ENCODE measurements at regions not wholly inside any gene's neighbourhood (a gene's known extent, or its start where the extent isn't known, plus 50 kb on each side); places are given as distances from the start of the nearest gene placed in this dataset.

GRCh38 chr6:84516154-84516553, 248.2 kb downstream of the TBX18 start:
- H3K4me1 ChIP-seq (replicated peaks in 1 of 4; ENCODE audit: control insufficient read depth in 3 of 4, insufficient read depth in 4 of 4, low read length in 3 of 4) = 0 out of 7 replicates have a peak, but pooled peaks cover 0 to 2% (median 0%) of the 10 kb centered on the region in 4 experiments
- H3K14ac ChIP-seq (ENCODE audit: insufficient read length) = no peak overlapping the region
- no peaks in the 10 kb centered on the region for H3K79me1 ChIP-seq (ENCODE audit: low read depth, low read length)
- H2AK5ac ChIP-seq (ENCODE audit: low read depth, low read length) = no peak overlapping the region
- WGBS, 2 experiments (ENCODE audit: extremely low coverage in 1 of 2, insufficient coverage in 1 of 2, insufficient read length in 1 of 2, insufficient replicate concordance in 2 of 2, low coverage in 1 of 2, low lambda C conversion rate in 2 of 2, missing lambda C conversion rate in 1 of 2) = 98% methylated on average over 2 of the region's 2 CpGs; no CpG with 5 or more reads in 1 of the 2 experiments
- no peak overlapping the region for H3K56ac ChIP-seq (replicated peaks; ENCODE audit: insufficient read length, low read depth, low read length)
- H3K4me2 ChIP-seq (ENCODE audit: insufficient read depth in 1 of 2, low read depth in 2 of 2, low read length in 2 of 2) = no peak overlapping the region
- no peak overlapping the region for H2AFZ ChIP-seq (ENCODE audit: low read length)
- H3K27ac ChIP-seq (ENCODE audit: low read depth, low read length) = no peak overlapping the region
- TF ChIP-seq RNF2 (IDR thresholded peaks at IDR 0.05; ENCODE audit: borderline replicate concordance, low read depth, low read length, missing control alignments, poor library complexity, severe bottlenecking) (no peak), JUN (IDR thresholded peaks at IDR 0.05; ENCODE audit: low read depth, low read length) (no peak), RFX5 (IDR thresholded peaks at IDR 0.05; ENCODE audit: borderline replicate concordance, low read depth, low read length) (no peak), HDAC2 (IDR thresholded peaks at IDR 0.05; ENCODE audit: borderline replicate concordance in 1 of 2, low read depth in 2 of 2, low read length in 2 of 2) (no peak), YY1 (IDR thresholded peaks at IDR 0.05; ENCODE audit: low read depth, low read length) (no peak), NANOG (IDR thresholded peaks at IDR 0.05; ENCODE audit: insufficient read depth, low read depth, low read length, poor library complexity, severe bottlenecking) (no peak), SUZ12 (IDR thresholded peaks at IDR 0.05; ENCODE audit: low read length) (no peak), TAF1 (IDR thresholded peaks at IDR 0.05; ENCODE audit: low read depth, low read length) (no peak), ATF3 (IDR thresholded peaks at IDR 0.05; ENCODE audit: insufficient read depth, low read depth, low read length) (no peak)
- FAIRE-seq = no peak
- no peak overlapping the region for H2BK15ac ChIP-seq (ENCODE audit: low read length)
- no peak overlapping the region for H3K9ac ChIP-seq (replicated peaks in 1 of 4; ENCODE audit: extremely low read depth in 1 of 4, low read depth in 3 of 4, low read length in 3 of 4)
- H4K8ac ChIP-seq (ENCODE audit: extremely low read depth, insufficient read depth, low read length) = no peak overlapping the region
- H4K20me1 ChIP-seq (replicated peaks in 1 of 2; ENCODE audit: control insufficient read depth in 1 of 2, insufficient read depth in 2 of 2, low read length in 2 of 2) = no peaks in the 10 kb centered on the region
- no peak overlapping the region for H4K5ac ChIP-seq (ENCODE audit: insufficient read length, low read depth, low read length)
- CTCF ChIA-PET (ENCODE audit: partially characterized antibody) = interaction anchor here (1.1 to 2.0 kb wide), 3 partner anchors 8 to 33 kb away, joined by 3 to 4 read pairs (median 3); no protein-coding TSS in a partner anchor
- H3K36me3 ChIP-seq (ENCODE audit: control insufficient read depth in 2 of 4, insufficient read depth in 4 of 4, low read length in 3 of 4) = no peaks in the 10 kb centered on the region
- H2BK20ac ChIP-seq (ENCODE audit: low read length) = no peak overlapping the region
- no peak for DNase-seq (ENCODE audit: low read depth in 1 of 2, low spot score in 2 of 2)
- no peak overlapping the region for H3K18ac ChIP-seq (ENCODE audit: extremely low read depth, low read length)
- no peaks in the 10 kb centered on the region for H3K9me3 ChIP-seq (ENCODE audit: insufficient read depth in 2 of 2, low read depth in 1 of 2, low read length in 1 of 2)
- no peak overlapping the region for H2BK12ac ChIP-seq (ENCODE audit: low read depth, low read length)
- no peak overlapping the region for H2BK120ac ChIP-seq (replicated peaks; ENCODE audit: low read depth, low read length)
- no peak overlapping the region for H3K23ac ChIP-seq (ENCODE audit: insufficient read length)
- H3K4me3 ChIP-seq (ENCODE audit: extremely low read depth in 1 of 4, insufficient read depth in 2 of 4, low read depth in 3 of 4, low read length in 4 of 4) = no peak overlapping the region
- POLR2A ChIA-PET (ENCODE audit: partially characterized antibody) = no interaction called here
- H3K27me3 ChIP-seq (replicated peaks in 1 of 4; ENCODE audit: control insufficient read depth in 3 of 4, extremely low read depth in 1 of 4, insufficient read depth in 3 of 4, low read length in 3 of 4) = no peaks in the 10 kb centered on the region
- no peak overlapping the region for H3K4ac ChIP-seq (replicated peaks; ENCODE audit: insufficient read length, low read depth, low read length)
- no peak overlapping the region for H4K91ac ChIP-seq (replicated peaks; ENCODE audit: insufficient read length, low read length)
- H3K79me2 ChIP-seq (ENCODE audit: control insufficient read depth in 1 of 2, insufficient read depth in 2 of 2, low read length in 2 of 2) = no peaks in the 10 kb centered on the region
- H2BK5ac ChIP-seq (ENCODE audit: low read depth, low read length) = no peak overlapping the region
- no peaks in the 10 kb centered on the region for H3K23me2 ChIP-seq (ENCODE audit: low read depth, low read length)

Data from H1 (cell line).